Ishikawa (cell line): ENCODE measurements at regions not wholly inside any gene's neighbourhood (a gene's known extent, or its start where the extent isn't known, plus 50 kb on each side); places are given as distances from the start of the nearest gene placed in this dataset.

ENCODE experiments used
- CEBPB ChIP-seq: IDR thresholded peaks from 2 replicates; pipeline ENCODE4 v1.6.1; 2012
- CREB1 ChIP-seq: IDR thresholded peaks from 2 replicates; pipeline ENCODE4 v1.6.1; 2012; ENCODE audit warnings: low read depth
- EP300 ChIP-seq: IDR thresholded peaks from 2 replicates; pipeline ENCODE4 v1.6.1; 2012; ENCODE audit warnings: borderline replicate concordance
- USF1 ChIP-seq: IDR thresholded peaks from 2 replicates; pipeline ENCODE4 v1.6.1; 2012

GRCh38 chr1:239644604-239645003 is 258.2 kb downstream of the CHRM3 start:
- TF ChIP-seq CEBPB (no peak), CREB1 (no peak), USF1 (no peak), EP300 (no peak)
